MM.1S (cell line): ENCODE measurements at regions not wholly inside any gene's neighbourhood (a gene's known extent, or its start where the extent isn't known, plus 50 kb on each side); places are given as distances from the start of the nearest gene placed in this dataset.

ENCODE experiments used
- EZH2 ChIP-seq: fragments of 300-600 bp; sonication (generic); optimal IDR thresholded peaks from 2 replicates; pipeline ENCODE3; 2017; ENCODE audit warnings: low read depth, mild to moderate bottlenecking, antibody characterized with exemption, low read length, mixed read lengths
- TF ChIP-seq, protein P1 (sequence below): fragments of 300-600 bp; sonication (generic); IDR thresholded peaks from 2 replicates; pipeline ENCODE4 v1.5.1; 2016; ENCODE audit warnings: antibody characterized with exemption, low read length, mixed read lengths

DNA sequence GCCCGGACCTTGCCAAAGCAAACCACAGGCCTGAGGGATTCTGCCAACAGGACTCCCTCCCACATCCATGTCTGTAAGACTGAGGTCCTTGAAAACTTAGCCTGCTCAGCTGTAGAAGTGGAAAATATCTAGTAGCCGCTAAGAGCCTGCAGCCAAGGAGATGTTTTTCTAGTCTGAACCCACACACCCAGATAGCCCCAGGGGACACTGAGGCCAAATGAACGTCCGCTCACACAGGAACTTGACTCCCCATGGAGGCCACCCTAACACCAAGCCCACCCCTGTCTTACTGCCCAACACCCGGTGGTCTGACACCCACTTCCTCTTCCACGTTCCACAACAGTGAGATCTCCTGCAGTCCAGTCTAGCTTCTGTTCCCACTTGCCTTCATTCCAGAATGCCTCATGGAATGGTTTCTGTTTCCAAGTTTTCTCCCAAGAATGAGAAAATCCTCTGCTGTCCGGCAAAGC is 174.8 kb downstream of the PLPP3 start:
- TF ChIP-seq, protein P1, sequence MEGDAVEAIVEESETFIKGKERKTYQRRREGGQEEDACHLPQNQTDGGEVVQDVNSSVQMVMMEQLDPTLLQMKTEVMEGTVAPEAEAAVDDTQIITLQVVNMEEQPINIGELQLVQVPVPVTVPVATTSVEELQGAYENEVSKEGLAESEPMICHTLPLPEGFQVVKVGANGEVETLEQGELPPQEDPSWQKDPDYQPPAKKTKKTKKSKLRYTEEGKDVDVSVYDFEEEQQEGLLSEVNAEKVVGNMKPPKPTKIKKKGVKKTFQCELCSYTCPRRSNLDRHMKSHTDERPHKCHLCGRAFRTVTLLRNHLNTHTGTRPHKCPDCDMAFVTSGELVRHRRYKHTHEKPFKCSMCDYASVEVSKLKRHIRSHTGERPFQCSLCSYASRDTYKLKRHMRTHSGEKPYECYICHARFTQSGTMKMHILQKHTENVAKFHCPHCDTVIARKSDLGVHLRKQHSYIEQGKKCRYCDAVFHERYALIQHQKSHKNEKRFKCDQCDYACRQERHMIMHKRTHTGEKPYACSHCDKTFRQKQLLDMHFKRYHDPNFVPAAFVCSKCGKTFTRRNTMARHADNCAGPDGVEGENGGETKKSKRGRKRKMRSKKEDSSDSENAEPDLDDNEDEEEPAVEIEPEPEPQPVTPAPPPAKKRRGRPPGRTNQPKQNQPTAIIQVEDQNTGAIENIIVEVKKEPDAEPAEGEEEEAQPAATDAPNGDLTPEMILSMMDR = no peak
- TF ChIP-seq EZH2 = no peak
